ENCODE measurements at regions not wholly inside any gene's neighbourhood (a gene's known extent, or its start where the extent isn't known, plus 50 kb on each side); places are given as distances from the start of the nearest gene placed in this dataset.

- CTCF ChIA-PET, result no interaction called here
These were observed 120.5 kb downstream of the APIP start for GRCh38 chr11:34795641-34796040.

GRCh38 chr11:34794696-34795095 lies 121.5 kb downstream of the APIP start:
- POLR2A ChIA-PET, result no interaction called here

More at GRCh38 chr11:34795641-34796040, 120.5 kb downstream of the APIP start:
- POLR2A ChIA-PET, result no interaction called here
- Mint-ChIP-seq H3K27ac (no peak overlapping the region), H3K4me3 (no peak overlapping the region), H3K9me3 (no peaks in the 10 kb centered on the region), H3K36me3 (ENCODE audit: low read depth) (no peaks in the 10 kb centered on the region), H3K4me1 (ENCODE audit: low read depth) (no peaks in the 10 kb centered on the region), H3K27me3 (peaks cover 14% of the 10 kb centered on the region)
- intact Hi-C loops (cut with micrococcal nuclease), result no loop called here
- ATAC-seq, result no peak
- TF ChIP-seq CTCF (IDR thresholded peaks at IDR 0.05), result no peak
- no peak for DNase-seq

GRCh38 chr11:34793666-34794065 lies 122.5 kb downstream of the APIP start:
- CTCF ChIA-PET, result no interaction called here
- no peak overlapping the region for H3K4me3 Mint-ChIP-seq
- H3K27me3 Mint-ChIP-seq, result peaks cover 14% of the 10 kb centered on the region
- POLR2A ChIA-PET, result no interaction called here
- TF ChIP-seq CTCF (IDR thresholded peaks at IDR 0.05), result no peak
- no peak for DNase-seq
- no peak for ATAC-seq
- no peak overlapping the region for H3K27ac Mint-ChIP-seq
- intact Hi-C loops (cut with micrococcal nuclease), result no loop called here
- no peaks in the 10 kb centered on the region for H3K36me3 Mint-ChIP-seq (ENCODE audit: low read depth)
- no peaks in the 10 kb centered on the region for H3K4me1 Mint-ChIP-seq (ENCODE audit: low read depth)
- no peaks in the 10 kb centered on the region for H3K9me3 Mint-ChIP-seq

More at GRCh38 chr11:34794696-34795095, 121.5 kb downstream of the APIP start:
- no peak for TF ChIP-seq CTCF (IDR thresholded peaks at IDR 0.05)
- CTCF ChIA-PET, result no interaction called here
- Mint-ChIP-seq H3K4me3 (no peak overlapping the region), H3K27me3 (peaks cover 14% of the 10 kb centered on the region), H3K27ac (no peak overlapping the region), H3K9me3 (no peaks in the 10 kb centered on the region), H3K36me3 (ENCODE audit: low read depth) (no peaks in the 10 kb centered on the region), H3K4me1 (ENCODE audit: low read depth) (no peaks in the 10 kb centered on the region)
- ATAC-seq, result no peak
- intact Hi-C loops (cut with micrococcal nuclease), result no loop called here
- no peak for DNase-seq

- ATAC-seq (no peak), DNase-seq (no peak)
- Mint-ChIP-seq H3K9me3 (no peaks in the 10 kb centered on the region), H3K27ac (no peak overlapping the region), H3K4me1 (ENCODE audit: low read depth) (no peaks in the 10 kb centered on the region), H3K4me3 (no peak overlapping the region), H3K36me3 (ENCODE audit: low read depth) (no peaks in the 10 kb centered on the region), H3K27me3 (peaks cover 10% of the 10 kb centered on the region)
- no peak for TF ChIP-seq CTCF (IDR thresholded peaks at IDR 0.05)
- intact Hi-C loops (cut with micrococcal nuclease), result no loop called here
- CTCF ChIA-PET, result no interaction called here
- POLR2A ChIA-PET, result no interaction called here
These were observed 123.3 kb downstream of the APIP start for GRCh38 chr11:34792814-34793258.

GRCh38 chr11:34791780-34792542 lies 124.2 kb downstream of the APIP start:
- intact Hi-C loops (cut with micrococcal nuclease), result no loop called here

More at GRCh38 chr11:34791780-34792542, 124.2 kb downstream of the APIP start:
- no peak overlapping the region for H3K4me3 Mint-ChIP-seq
- DNase-seq (no peak), ATAC-seq (no peak)
- H3K27me3 Mint-ChIP-seq, result peaks cover 10% of the 10 kb centered on the region
- no peaks in the 10 kb centered on the region for H3K9me3 Mint-ChIP-seq
- no peak for TF ChIP-seq CTCF (IDR thresholded peaks at IDR 0.05)
- no peak overlapping the region for H3K27ac Mint-ChIP-seq
- CTCF ChIA-PET, result no interaction called here
- H3K4me1 Mint-ChIP-seq (ENCODE audit: low read depth), result no peaks in the 10 kb centered on the region
- POLR2A ChIA-PET, result no interaction called here
- H3K36me3 Mint-ChIP-seq (ENCODE audit: low read depth), result no peaks in the 10 kb centered on the region
